Pancreas (tissue), 10 donors: ENCODE measurements at regions not wholly inside any gene's neighbourhood (a gene's known extent, or its start where the extent isn't known, plus 50 kb on each side); places are given as distances from the start of the nearest gene placed in this dataset.
A peak's percentile ranks its signal among the peaks of the same experiment; 100 is the strongest.

Experiments used
- ATAC-seq, 4 donors: fragments of 200-7000 bp; cut with Tn5 transposase; one replicate each; pipeline versions ENCODE4 v1.8.0 to v1.9.1; 2020; ENCODE audit warnings: mild to moderate bottlenecking in 4 of 4, moderate library complexity in 4 of 4
- DNase-seq, 6 donors: peaks; one replicate each; pipeline ENCODE4 v3.0.0-alpha.2; 2020
- FAIRE-seq: peaks from 2 replicates; lab custom pipeline; 2012; peaks lifted over from hg19 to GRCh38; lab: Jason Lieb, UNC
- H3K27ac ChIP-seq, 4 donors: fragments of 200-600 bp; sonication (generic); 1 replicate in 3 of 4; 2 replicates in 1 of 4; pipeline versions ENCODE4 v1.5.0 to v1.8.0; 2020
- H3K27me3 ChIP-seq, 4 donors: fragments of 200-600 bp; one replicate each; pipeline ENCODE4 v1.8.0; 2021
- H3K36me3 ChIP-seq, 3 donors: fragments of 200-600 bp; sonication (generic) in 1 of 3; one replicate each; pipeline versions ENCODE4 v1.5.0 to v1.8.0; 2020 to 2021
- H3K4me1 ChIP-seq, 3 donors: fragments of 200-600 bp; one replicate each; pipeline ENCODE4 v1.8.0; 2021
- H3K4me3 ChIP-seq, 4 donors: fragments of 200-600 bp; sonication (generic) in 2 of 4; one replicate each; pipeline versions ENCODE4 v1.5.0 to v1.8.0; 2020 to 2021
- H3K9me3 ChIP-seq, 4 donors: fragments of 200-600 bp; one replicate each; pipeline ENCODE4 v1.8.0; 2021
- CTCF ChIP-seq, 4 donors: fragments of 200-600 bp; sonication (generic) in 3 of 4; IDR thresholded peaks; one replicate each; pipeline versions ENCODE4 v1.5.0 to v1.8.0; 2021; ENCODE audit warnings: antibody characterized with exemption in 4 of 4
- WGBS, 2 donors: extraction: QIAGEN DNeasy Blood & Tissue Kit; methylation state at CpG; one replicate each; pipeline ENCODE4 v1.1.7; 2013; 5-methylcytosine and 5-hydroxymethylcytosine counted together
- intact Hi-C, 3 donors: fragments of 100-400 bp; cut with DNase I; formaldehyde crosslinking; loops; one replicate each; pipeline versions ENCODE4 v1.11.1 to v1.14.2; 2022
- donor health status: healthy with polysubstance abuse.
- donor health status: DM: no; HTN: no; CAD: no; lungs with moderate emphysema.
- donor health status: DM: no; HTN: no; CAD: no.
- donor health status: control.
- donor health status: control.
- donor health status: Bipolar disorder and iron deficiency.
- donor health status: DM: yes; HTN: yes; CAD: no.
- donor health status: DM: no; HTN: no; CAD: no.
- donor health status: DM: no; HTN: no; CAD: no.
- donor health status: DM: yes; HTN: yes; CAD: no.

- H3K27me3 ChIP-seq, result peaks cover 0 to 4% (median 0%) of the 10 kb centered on the region in 4 donors
- FAIRE-seq (no peak), ATAC-seq (no peak), DNase-seq (no peak)
- no peak overlapping the region for H3K27ac ChIP-seq
- no peak overlapping the region for H3K4me3 ChIP-seq
- H3K36me3 ChIP-seq, result no peaks in the 10 kb centered on the region
- no peaks in the 10 kb centered on the region for H3K4me1 ChIP-seq
- TF ChIP-seq CTCF (IDR thresholded peaks at IDR 0.05), result no peak
- intact Hi-C loops, result no loop called here
- 72 to 94% methylated on average over 1 of the region's 1 CpG for WGBS, 2 donors
- no peaks in the 10 kb centered on the region for H3K9me3 ChIP-seq
Observed at GRCh38 chr7:113705439-113705838, 213.4 kb downstream of the PPP1R3A start.

GRCh38 chr7:113698556-113699220 lies 220.1 kb downstream of the PPP1R3A start:
- intact Hi-C loops, result loop anchor here in 2 of 3 donors (5.0 to 10.0 kb wide), 2 partner anchors 681 to 684 kb away; no protein-coding TSS in a partner anchor
- H3K36me3 ChIP-seq, result no peaks in the 10 kb centered on the region
- no peak overlapping the region for H3K27ac ChIP-seq
- FAIRE-seq (peak; percentile 85), ATAC-seq (peak in 3 of 4 donors; percentile 74 to 75 (median 75)), DNase-seq (peak in 1 of 6 donors; percentile 3)
- H3K9me3 ChIP-seq, result no peaks in the 10 kb centered on the region
- no peaks in the 10 kb centered on the region for H3K27me3 ChIP-seq
- peak; percentile 40 to 60 (median 52) for TF ChIP-seq CTCF (IDR thresholded peaks at IDR 0.05)
- no peaks in the 10 kb centered on the region for H3K4me1 ChIP-seq
- H3K4me3 ChIP-seq, result no peak overlapping the region
- WGBS, 2 donors, result 33 to 38% methylated on average over 6 of the region's 6 CpGs

GRCh38 chr7:113694149-113694548 lies 224.7 kb downstream of the PPP1R3A start:
- 76 to 85% methylated on average over 1 of the region's 1 CpG for WGBS, 2 donors

GRCh38 chr7:113684165-113684564 lies 234.6 kb downstream of the PPP1R3A start:
- DNase-seq, result no peak
- no peaks in the 10 kb centered on the region for H3K27me3 ChIP-seq
- no peaks in the 10 kb centered on the region for H3K9me3 ChIP-seq
- FAIRE-seq, result no peak
- intact Hi-C loops, result no loop called here
- no peaks in the 10 kb centered on the region for H3K4me1 ChIP-seq
- H3K27ac ChIP-seq, result no peak overlapping the region
- ATAC-seq, result no peak
- WGBS, 2 donors, result 69 to 89% methylated on average over 5 of the region's 5 CpGs
- no peak for TF ChIP-seq CTCF (IDR thresholded peaks at IDR 0.05)
- no peaks in the 10 kb centered on the region for H3K36me3 ChIP-seq
- H3K4me3 ChIP-seq, result no peak overlapping the region

More at GRCh38 chr7:113694149-113694548, 224.7 kb downstream of the PPP1R3A start:
- Histone ChIP-seq H3K36me3 (no peaks in the 10 kb centered on the region), H3K4me3 (no peak overlapping the region), H3K27ac (no peak overlapping the region), H3K27me3 (no peaks in the 10 kb centered on the region), H3K9me3 (no peaks in the 10 kb centered on the region), H3K4me1 (no peaks in the 10 kb centered on the region)
- DNase-seq (no peak), ATAC-seq (no peak), FAIRE-seq (no peak)
- TF ChIP-seq CTCF (IDR thresholded peaks at IDR 0.05), result no peak
- intact Hi-C loops, result loop anchor here in 1 of 3 donors (10.0 kb wide), 1 partner anchor 679 kb away; no protein-coding TSS in a partner anchor

- TF ChIP-seq CTCF (IDR thresholded peaks at IDR 0.05), result no peak
- FAIRE-seq, result no peak
- 66 to 80% methylated on average over 3 of the region's 3 CpGs for WGBS, 2 donors
Observed at GRCh38 chr7:113677811-113678210, 241.0 kb downstream of the PPP1R3A start.

More at GRCh38 chr7:113677811-113678210, 241.0 kb downstream of the PPP1R3A start:
- Histone ChIP-seq H3K27ac (no peak overlapping the region), H3K4me3 (no peak overlapping the region), H3K9me3 (no peaks in the 10 kb centered on the region), H3K4me1 (no peaks in the 10 kb centered on the region), H3K36me3 (no peaks in the 10 kb centered on the region), H3K27me3 (no peaks in the 10 kb centered on the region)
- intact Hi-C loops, result no loop called here
- no peak for ATAC-seq
- no peak for DNase-seq
